ENCODE measurements at regions not wholly inside any gene's neighbourhood (a gene's known extent, or its start where the extent isn't known, plus 50 kb on each side); places are given as distances from the start of the nearest gene placed in this dataset.

DNA sequence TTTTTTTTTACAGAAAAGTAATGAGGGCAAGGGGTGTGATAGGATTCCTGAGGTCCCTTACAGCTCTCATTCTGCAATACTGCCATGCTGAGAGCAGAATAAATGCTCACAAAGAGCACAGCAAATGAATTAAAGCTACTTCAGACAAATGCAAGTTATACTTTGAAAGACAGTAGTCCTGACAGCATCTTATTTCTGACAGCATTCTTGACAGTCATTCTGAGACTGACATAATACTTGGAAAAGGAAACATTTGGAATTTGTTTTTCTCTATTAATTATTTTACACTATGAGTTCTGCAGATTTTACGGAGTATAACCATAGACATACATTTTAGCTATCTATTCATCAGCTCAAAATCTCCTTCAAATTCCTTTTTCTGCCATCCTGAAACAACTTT, 935.2 kb upstream of the FAM98A start:
- Histone ChIP-seq H3K9me3 (ENCODE audit: insufficient read depth, low read depth, low read length) (no peaks in the 10 kb centered on the region), H3K9me2 (replicated peaks; ENCODE audit: low read depth, low read length) (no peaks in the 10 kb centered on the region), H3F3A (ENCODE audit: low read depth) (no peaks in the 10 kb centered on the region), H3K27me3 (ENCODE audit: insufficient read depth, low read length, poor library complexity, severe bottlenecking) (no peaks in the 10 kb centered on the region), H3K36me3 (ENCODE audit: insufficient read depth, low read length) (no peaks in the 10 kb centered on the region), H2AFZ (ENCODE audit: low read length) (no peak overlapping the region), H4K20me1 (ENCODE audit: insufficient read depth, low read length, poor library complexity, severe bottlenecking) (no peaks in the 10 kb centered on the region), H3K4me1 (ENCODE audit: insufficient read depth, low read length, poor library complexity, severe bottlenecking) (no peaks in the 10 kb centered on the region), H3K9ac (ENCODE audit: low read depth, low read length, poor library complexity, severe bottlenecking) (no peak overlapping the region), H3K79me2 (ENCODE audit: insufficient read depth, low read length) (no peaks in the 10 kb centered on the region), H3K4me3 (ENCODE audit: low read length, poor library complexity, severe bottlenecking) (no peak overlapping the region), H3K4me2 (ENCODE audit: low read depth, low read length, poor library complexity, severe bottlenecking) (no peak overlapping the region)
- TF ChIP-seq EZH2phosphoT487 (IDR thresholded peaks at IDR 0.05; ENCODE audit: borderline replicate concordance): no peak
- TF ChIP-seq, protein P1, sequence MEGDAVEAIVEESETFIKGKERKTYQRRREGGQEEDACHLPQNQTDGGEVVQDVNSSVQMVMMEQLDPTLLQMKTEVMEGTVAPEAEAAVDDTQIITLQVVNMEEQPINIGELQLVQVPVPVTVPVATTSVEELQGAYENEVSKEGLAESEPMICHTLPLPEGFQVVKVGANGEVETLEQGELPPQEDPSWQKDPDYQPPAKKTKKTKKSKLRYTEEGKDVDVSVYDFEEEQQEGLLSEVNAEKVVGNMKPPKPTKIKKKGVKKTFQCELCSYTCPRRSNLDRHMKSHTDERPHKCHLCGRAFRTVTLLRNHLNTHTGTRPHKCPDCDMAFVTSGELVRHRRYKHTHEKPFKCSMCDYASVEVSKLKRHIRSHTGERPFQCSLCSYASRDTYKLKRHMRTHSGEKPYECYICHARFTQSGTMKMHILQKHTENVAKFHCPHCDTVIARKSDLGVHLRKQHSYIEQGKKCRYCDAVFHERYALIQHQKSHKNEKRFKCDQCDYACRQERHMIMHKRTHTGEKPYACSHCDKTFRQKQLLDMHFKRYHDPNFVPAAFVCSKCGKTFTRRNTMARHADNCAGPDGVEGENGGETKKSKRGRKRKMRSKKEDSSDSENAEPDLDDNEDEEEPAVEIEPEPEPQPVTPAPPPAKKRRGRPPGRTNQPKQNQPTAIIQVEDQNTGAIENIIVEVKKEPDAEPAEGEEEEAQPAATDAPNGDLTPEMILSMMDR (conservative IDR thresholded peaks at IDR 0.05; ENCODE audit: low read length): no peak

DNA sequence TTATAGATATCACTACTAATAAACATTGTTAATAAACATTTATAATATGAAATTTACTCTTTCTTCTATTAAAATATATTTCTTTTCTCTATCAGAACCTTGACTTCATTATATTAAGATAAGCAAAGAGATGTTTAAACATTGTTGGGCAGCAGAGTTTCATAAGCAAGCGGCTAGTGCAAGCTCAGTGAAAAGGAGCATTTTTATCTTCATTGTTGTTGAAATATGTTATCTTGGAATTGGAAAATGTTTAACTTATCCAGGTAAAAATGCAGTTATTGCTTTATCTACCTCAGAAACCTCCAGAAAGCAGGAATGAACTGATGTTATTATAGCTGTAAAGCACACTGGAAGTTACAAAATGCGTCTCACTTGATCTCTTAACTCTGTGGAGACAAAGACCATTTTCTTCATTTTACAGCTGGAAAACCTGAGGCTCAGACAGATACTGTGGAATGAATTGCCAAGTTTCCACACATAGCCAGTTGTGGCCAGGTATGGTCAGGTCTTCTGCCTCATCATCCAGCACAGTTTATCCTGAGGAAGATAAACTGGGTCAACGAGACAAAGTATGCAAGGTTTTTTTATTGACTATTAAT, 934.6 kb upstream of the FAM98A start:
- H3K9ac ChIP-seq (ENCODE audit: low read depth, low read length, poor library complexity, severe bottlenecking): no peak overlapping the region
- no peaks in the 10 kb centered on the region for H3K9me3 ChIP-seq (ENCODE audit: insufficient read depth, low read depth, low read length)
- no peaks in the 10 kb centered on the region for H3K9me2 ChIP-seq (replicated peaks; ENCODE audit: low read depth, low read length)
- no peaks in the 10 kb centered on the region for H3K27me3 ChIP-seq (ENCODE audit: insufficient read depth, low read length, poor library complexity, severe bottlenecking)
- no peaks in the 10 kb centered on the region for H3K4me1 ChIP-seq (ENCODE audit: insufficient read depth, low read length, poor library complexity, severe bottlenecking)
- no peak for TF ChIP-seq EZH2phosphoT487 (IDR thresholded peaks at IDR 0.05; ENCODE audit: borderline replicate concordance)
- TF ChIP-seq, protein P1 (conservative IDR thresholded peaks at IDR 0.05; ENCODE audit: low read length): no peak
- H3F3A ChIP-seq (ENCODE audit: low read depth): no peaks in the 10 kb centered on the region
- H3K36me3 ChIP-seq (ENCODE audit: insufficient read depth, low read length): no peaks in the 10 kb centered on the region
- H2AFZ ChIP-seq (ENCODE audit: low read length): no peak overlapping the region
- no peak overlapping the region for H3K4me2 ChIP-seq (ENCODE audit: low read depth, low read length, poor library complexity, severe bottlenecking)
- no peak overlapping the region for H3K4me3 ChIP-seq (ENCODE audit: low read length, poor library complexity, severe bottlenecking)
- no peaks in the 10 kb centered on the region for H3K79me2 ChIP-seq (ENCODE audit: insufficient read depth, low read length)
- no peaks in the 10 kb centered on the region for H4K20me1 ChIP-seq (ENCODE audit: insufficient read depth, low read length, poor library complexity, severe bottlenecking)

DNA sequence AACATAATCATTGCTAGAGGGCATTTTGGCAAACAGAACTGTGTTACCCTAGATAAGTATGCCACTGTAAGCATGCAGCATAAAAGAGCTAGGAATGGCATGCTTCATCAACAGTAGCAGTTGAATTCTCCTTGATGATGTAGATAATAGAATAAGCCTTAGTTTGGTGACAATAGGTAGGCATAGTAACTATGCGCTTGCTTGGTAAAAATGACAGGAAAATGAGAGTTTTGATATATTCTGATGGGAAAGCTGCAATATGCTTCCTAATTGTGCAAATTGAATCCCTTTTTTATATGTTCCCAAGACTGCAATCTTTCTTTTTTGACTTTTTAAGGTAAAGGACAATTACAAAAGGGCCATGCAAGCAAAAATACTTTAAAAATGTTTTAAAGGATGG, 930.9 kb upstream of the FAM98A start:
- TF ChIP-seq, protein P1 (conservative IDR thresholded peaks at IDR 0.05; ENCODE audit: low read length): no peak
- TF ChIP-seq EZH2phosphoT487 (IDR thresholded peaks at IDR 0.05; ENCODE audit: borderline replicate concordance): no peak
- H3K9me2 ChIP-seq (replicated peaks; ENCODE audit: low read depth, low read length): no peaks in the 10 kb centered on the region
- H3F3A ChIP-seq (ENCODE audit: low read depth): no peaks in the 10 kb centered on the region
- H3K4me2 ChIP-seq (ENCODE audit: low read depth, low read length, poor library complexity, severe bottlenecking): no peak overlapping the region
- no peaks in the 10 kb centered on the region for H3K4me1 ChIP-seq (ENCODE audit: insufficient read depth, low read length, poor library complexity, severe bottlenecking)
- H3K9ac ChIP-seq (ENCODE audit: low read depth, low read length, poor library complexity, severe bottlenecking): no peak overlapping the region
- H3K27me3 ChIP-seq (ENCODE audit: insufficient read depth, low read length, poor library complexity, severe bottlenecking): no peaks in the 10 kb centered on the region
- no peaks in the 10 kb centered on the region for H3K36me3 ChIP-seq (ENCODE audit: insufficient read depth, low read length)
- H3K4me3 ChIP-seq (ENCODE audit: low read length, poor library complexity, severe bottlenecking): no peak overlapping the region
- no peaks in the 10 kb centered on the region for H3K79me2 ChIP-seq (ENCODE audit: insufficient read depth, low read length)
- H4K20me1 ChIP-seq (ENCODE audit: insufficient read depth, low read length, poor library complexity, severe bottlenecking): no peaks in the 10 kb centered on the region
- no peak overlapping the region for H2AFZ ChIP-seq (ENCODE audit: low read length)
- H3K9me3 ChIP-seq (ENCODE audit: insufficient read depth, low read depth, low read length): no peaks in the 10 kb centered on the region
